ENCODE measurements at regions not wholly inside any gene's neighbourhood (a gene's known extent, or its start where the extent isn't known, plus 50 kb on each side); places are given as distances from the start of the nearest gene placed in this dataset.

DNA sequence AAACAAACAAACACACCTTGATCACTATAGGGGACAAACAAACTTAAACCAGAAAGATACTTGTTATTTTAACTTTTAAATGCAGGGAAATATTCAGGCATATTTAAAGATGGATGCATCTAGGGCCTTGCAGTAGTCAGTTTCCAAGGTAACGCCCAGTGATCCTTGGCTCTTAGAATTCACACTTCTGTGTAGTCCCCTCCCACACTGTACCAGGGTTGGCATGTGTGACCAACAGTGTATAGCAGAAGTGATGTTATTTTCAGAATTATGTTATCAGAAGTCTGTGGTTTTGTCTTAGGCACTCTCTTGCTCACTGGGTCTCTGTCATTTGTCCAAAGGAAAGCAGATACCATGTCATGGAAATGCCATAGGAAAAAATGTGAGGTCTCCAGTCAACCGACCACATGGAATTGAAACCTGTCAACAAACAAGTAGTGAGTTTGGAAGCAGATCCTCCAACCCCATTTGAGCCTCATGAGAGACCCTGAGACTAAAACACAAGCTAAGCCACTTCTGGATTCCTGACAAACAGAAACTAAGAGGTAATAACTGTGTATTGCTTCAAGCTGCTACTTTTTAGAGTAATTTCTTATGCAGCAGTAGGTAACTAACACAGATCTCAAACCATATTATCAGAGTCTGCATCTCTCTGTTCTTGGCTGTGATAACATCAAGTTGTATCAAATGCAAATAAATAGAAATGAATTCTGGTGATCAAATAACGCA is 670.3 kb downstream of the KCTD8 start:
- Histone ChIP-seq H3K9me3 (no peaks in the 10 kb centered on the region), H3K4me3 (no peak overlapping the region), H3K27ac (no peak overlapping the region), H3K27me3 (no peaks in the 10 kb centered on the region), H3K4me1 (no peaks in the 10 kb centered on the region), H3K36me3 (ENCODE audit: low read depth, missing control alignments) (no peaks in the 10 kb centered on the region)
- DNase-seq = no peak
- 84 to 94% methylated on average over 3 of the region's 3 CpGs for WGBS, 2 donors
- intact Hi-C loops (cut with DNase I; ENCODE audit: low total_unique reads) = no loop called here
- no peak for TF ChIP-seq POLR2A (IDR thresholded peaks at IDR 0.05)
- TF ChIP-seq, protein P1, sequence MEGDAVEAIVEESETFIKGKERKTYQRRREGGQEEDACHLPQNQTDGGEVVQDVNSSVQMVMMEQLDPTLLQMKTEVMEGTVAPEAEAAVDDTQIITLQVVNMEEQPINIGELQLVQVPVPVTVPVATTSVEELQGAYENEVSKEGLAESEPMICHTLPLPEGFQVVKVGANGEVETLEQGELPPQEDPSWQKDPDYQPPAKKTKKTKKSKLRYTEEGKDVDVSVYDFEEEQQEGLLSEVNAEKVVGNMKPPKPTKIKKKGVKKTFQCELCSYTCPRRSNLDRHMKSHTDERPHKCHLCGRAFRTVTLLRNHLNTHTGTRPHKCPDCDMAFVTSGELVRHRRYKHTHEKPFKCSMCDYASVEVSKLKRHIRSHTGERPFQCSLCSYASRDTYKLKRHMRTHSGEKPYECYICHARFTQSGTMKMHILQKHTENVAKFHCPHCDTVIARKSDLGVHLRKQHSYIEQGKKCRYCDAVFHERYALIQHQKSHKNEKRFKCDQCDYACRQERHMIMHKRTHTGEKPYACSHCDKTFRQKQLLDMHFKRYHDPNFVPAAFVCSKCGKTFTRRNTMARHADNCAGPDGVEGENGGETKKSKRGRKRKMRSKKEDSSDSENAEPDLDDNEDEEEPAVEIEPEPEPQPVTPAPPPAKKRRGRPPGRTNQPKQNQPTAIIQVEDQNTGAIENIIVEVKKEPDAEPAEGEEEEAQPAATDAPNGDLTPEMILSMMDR (IDR thresholded peaks at IDR 0.05) = no peak

DNA sequence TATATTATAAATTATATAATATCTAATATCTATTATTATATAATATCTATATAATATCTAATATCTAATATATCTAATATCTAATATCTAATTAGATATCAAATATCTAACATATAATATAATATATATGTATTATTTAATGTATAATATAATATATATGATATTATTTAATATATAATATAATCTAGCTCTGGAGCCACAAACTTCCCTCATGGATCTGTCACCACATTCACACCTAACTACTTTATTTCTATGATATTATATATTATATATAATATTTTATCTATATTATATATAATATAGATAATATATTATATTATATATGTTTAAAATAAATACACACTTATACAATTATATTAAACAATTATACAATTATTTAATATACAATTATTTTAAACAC is 667.5 kb downstream of the KCTD8 start:
- intact Hi-C loops (cut with DNase I; ENCODE audit: low total_unique reads) = no loop called here
- Histone ChIP-seq H3K36me3 (ENCODE audit: low read depth, missing control alignments) (no peaks in the 10 kb centered on the region), H3K4me1 (no peaks in the 10 kb centered on the region), H3K27me3 (no peaks in the 10 kb centered on the region), H3K27ac (no peak overlapping the region), H3K9me3 (no peaks in the 10 kb centered on the region), H3K4me3 (no peak overlapping the region)
- no peak for TF ChIP-seq POLR2A (IDR thresholded peaks at IDR 0.05)
- TF ChIP-seq, protein P1 (IDR thresholded peaks at IDR 0.05) = no peak
- no peak for DNase-seq

DNA sequence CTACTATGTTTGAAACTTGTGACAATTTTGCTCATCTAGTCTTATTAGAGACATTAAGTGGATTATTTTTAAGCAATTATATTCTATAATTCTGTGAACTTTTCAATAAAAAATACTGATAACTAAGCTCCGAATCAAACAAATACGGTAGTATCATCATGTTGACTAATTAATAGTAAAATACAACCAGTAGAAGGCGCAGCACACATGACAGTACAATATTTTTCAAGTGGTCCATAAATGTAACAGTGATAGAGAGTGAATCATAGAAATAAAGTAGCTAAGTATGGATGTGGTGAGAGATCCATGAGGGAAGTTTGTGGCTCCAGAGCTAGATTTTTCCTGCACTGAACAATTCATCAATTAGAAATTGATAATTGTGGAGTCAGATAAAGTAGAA is 666.2 kb downstream of the KCTD8 start:
- no peak overlapping the region for H3K27ac ChIP-seq
- no peaks in the 10 kb centered on the region for H3K27me3 ChIP-seq
- no peak for DNase-seq
- TF ChIP-seq, protein P1 (IDR thresholded peaks at IDR 0.05) = no peak
- no peak for TF ChIP-seq POLR2A (IDR thresholded peaks at IDR 0.05)
- no peaks in the 10 kb centered on the region for H3K4me1 ChIP-seq
- no peaks in the 10 kb centered on the region for H3K9me3 ChIP-seq
- intact Hi-C loops (cut with DNase I; ENCODE audit: low total_unique reads) = no loop called here
- no peaks in the 10 kb centered on the region for H3K36me3 ChIP-seq (ENCODE audit: low read depth, missing control alignments)
- 77 to 89% methylated on average over 3 of the region's 3 CpGs for WGBS, 2 donors
- no peak overlapping the region for H3K4me3 ChIP-seq

DNA sequence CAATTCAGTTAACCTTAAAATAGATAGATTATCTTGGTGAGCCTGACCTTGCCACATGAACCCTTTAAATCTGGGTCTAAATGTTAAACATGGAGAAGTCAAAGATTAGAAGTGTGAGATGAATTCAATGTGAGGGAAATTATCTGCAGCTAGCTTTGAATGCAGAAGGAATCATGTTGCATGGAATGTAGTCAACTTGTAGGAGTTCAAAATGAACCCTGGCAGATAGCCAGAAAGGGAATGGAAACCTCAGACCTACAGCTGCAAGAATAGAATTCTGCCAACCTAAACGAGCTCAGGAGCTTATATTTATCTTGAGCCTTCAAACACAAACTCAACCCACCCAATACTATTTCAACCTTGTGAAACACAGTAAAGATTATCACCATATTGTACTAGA is 632.5 kb downstream of the KCTD8 start:
- intact Hi-C loops (cut with DNase I; ENCODE audit: low total_unique reads) = no loop called here
- WGBS, 2 donors = 9% methylated on average over 1 of the region's 1 CpG
- H3K4me1 ChIP-seq = no peaks in the 10 kb centered on the region
- DNase-seq = no peak
- H3K27ac ChIP-seq = no peak overlapping the region
- TF ChIP-seq, protein P1 (IDR thresholded peaks at IDR 0.05) = no peak
- no peak for TF ChIP-seq POLR2A (IDR thresholded peaks at IDR 0.05)
- no peaks in the 10 kb centered on the region for H3K27me3 ChIP-seq
- H3K4me3 ChIP-seq = no peak overlapping the region
- H3K9me3 ChIP-seq = no peaks in the 10 kb centered on the region
- H3K36me3 ChIP-seq (ENCODE audit: low read depth, missing control alignments) = no peaks in the 10 kb centered on the region

DNA sequence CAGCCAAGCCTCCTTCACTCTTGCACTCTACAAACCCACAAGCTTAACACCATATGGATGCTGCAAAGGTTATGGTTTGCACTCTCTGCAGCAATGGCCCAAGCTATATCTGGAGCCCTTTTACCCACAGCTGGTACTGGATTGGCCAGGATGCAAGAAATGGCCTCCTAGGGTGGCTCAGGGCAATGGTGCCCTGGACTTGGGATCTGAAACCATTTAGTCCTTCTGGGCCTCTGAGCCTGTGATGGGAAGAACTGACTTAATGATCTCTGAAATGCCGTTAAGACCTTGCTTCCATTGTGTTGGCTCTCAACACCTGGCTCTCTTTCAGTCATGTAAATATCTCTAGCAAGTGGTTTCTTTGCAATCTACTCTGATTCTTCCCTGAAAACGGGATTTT is 626.0 kb downstream of the KCTD8 start:
- DNase-seq = no peak
- 81 to 86% methylated on average over 2 of the region's 2 CpGs for WGBS, 2 donors
- no peaks in the 10 kb centered on the region for H3K36me3 ChIP-seq (ENCODE audit: low read depth, missing control alignments)
- intact Hi-C loops (cut with DNase I; ENCODE audit: low total_unique reads) = no loop called here
- TF ChIP-seq, protein P1 (IDR thresholded peaks at IDR 0.05) = no peak
- no peak overlapping the region for H3K4me3 ChIP-seq
- no peaks in the 10 kb centered on the region for H3K27me3 ChIP-seq
- H3K9me3 ChIP-seq = no peaks in the 10 kb centered on the region
- no peaks in the 10 kb centered on the region for H3K4me1 ChIP-seq
- no peak overlapping the region for H3K27ac ChIP-seq
